ENCODE measurements at regions not wholly inside any gene's neighbourhood (a gene's known extent, or its start where the extent isn't known, plus 50 kb on each side); places are given as distances from the start of the nearest gene placed in this dataset.

DNA sequence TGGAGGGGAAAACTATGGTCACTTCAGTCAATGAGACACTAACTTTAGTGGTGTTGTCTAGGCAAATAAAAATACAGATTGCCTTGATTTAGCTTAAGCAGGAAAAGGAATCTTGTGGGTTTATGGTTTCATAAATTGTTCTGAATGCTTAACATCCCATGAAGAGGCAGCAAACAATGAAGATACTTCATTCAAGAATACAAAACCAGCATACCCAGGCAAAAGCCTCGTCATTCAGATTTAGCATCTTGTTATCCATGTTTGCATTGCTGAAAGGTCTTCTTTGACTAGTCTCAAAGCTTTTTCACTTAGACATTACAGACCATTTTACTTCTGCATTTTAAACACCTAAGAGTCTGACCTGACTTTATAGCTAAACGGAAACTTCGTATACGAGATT is 272.7 kb upstream of the FSHR start:
- no peak for TF ChIP-seq POLR2A (IDR thresholded peaks at IDR 0.05)
- TF ChIP-seq, protein P1, sequence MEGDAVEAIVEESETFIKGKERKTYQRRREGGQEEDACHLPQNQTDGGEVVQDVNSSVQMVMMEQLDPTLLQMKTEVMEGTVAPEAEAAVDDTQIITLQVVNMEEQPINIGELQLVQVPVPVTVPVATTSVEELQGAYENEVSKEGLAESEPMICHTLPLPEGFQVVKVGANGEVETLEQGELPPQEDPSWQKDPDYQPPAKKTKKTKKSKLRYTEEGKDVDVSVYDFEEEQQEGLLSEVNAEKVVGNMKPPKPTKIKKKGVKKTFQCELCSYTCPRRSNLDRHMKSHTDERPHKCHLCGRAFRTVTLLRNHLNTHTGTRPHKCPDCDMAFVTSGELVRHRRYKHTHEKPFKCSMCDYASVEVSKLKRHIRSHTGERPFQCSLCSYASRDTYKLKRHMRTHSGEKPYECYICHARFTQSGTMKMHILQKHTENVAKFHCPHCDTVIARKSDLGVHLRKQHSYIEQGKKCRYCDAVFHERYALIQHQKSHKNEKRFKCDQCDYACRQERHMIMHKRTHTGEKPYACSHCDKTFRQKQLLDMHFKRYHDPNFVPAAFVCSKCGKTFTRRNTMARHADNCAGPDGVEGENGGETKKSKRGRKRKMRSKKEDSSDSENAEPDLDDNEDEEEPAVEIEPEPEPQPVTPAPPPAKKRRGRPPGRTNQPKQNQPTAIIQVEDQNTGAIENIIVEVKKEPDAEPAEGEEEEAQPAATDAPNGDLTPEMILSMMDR (IDR thresholded peaks at IDR 0.05) = no peak

All from thyroid gland (tissue), 4 donors.